GM13976 (cell line): ENCODE measurements at regions not wholly inside any gene's neighbourhood (a gene's known extent, or its start where the extent isn't known, plus 50 kb on each side); places are given as distances from the start of the nearest gene placed in this dataset.

Experiments used
- DNase-seq: peaks from one replicate; pipeline ENCODE4 v3.0.0; 2012; ENCODE audit warnings: low spot score
- in situ Hi-C: fragments of 300-500 bp; cut with MboI; formaldehyde crosslinking; loops from one replicate; pipeline ENCODE4 v1.12.0; 2022; ENCODE audit warnings: low sequenced_read_pairs, mixed read lengths, inconsistent platforms; ENCODE audit not compliant: unreplicated experiment
- TF ChIP-seq, protein P1 (sequence below): IDR thresholded peaks from 2 replicates; pipeline ENCODE4 v1.5.1; 2012; ENCODE audit warnings: borderline replicate concordance, mild to moderate bottlenecking; ENCODE audit not compliant: insufficient read depth; ENCODE audit errors: extremely low read depth, missing control alignments, control extremely low read depth

DNA sequence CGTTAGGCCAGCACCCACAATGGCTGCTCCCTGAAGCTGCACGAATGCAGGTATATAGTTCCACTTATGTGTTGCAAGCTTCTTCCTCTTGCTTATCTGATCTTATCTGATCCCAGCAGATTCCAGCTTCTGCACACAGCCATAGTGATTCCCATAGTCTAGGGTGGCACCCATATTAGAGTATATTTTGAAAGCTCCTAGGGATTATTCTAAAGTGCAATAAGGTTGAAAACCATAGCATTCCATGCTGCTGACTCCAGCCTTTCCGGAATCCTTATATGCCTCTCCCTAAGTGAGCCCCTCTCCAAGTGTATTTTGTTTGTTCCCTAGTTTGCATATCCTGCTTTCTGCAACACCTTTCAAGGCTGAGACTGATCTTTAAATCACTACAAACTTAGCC lies 432.0 kb downstream of the SETD4 start:
- TF ChIP-seq, protein P1, sequence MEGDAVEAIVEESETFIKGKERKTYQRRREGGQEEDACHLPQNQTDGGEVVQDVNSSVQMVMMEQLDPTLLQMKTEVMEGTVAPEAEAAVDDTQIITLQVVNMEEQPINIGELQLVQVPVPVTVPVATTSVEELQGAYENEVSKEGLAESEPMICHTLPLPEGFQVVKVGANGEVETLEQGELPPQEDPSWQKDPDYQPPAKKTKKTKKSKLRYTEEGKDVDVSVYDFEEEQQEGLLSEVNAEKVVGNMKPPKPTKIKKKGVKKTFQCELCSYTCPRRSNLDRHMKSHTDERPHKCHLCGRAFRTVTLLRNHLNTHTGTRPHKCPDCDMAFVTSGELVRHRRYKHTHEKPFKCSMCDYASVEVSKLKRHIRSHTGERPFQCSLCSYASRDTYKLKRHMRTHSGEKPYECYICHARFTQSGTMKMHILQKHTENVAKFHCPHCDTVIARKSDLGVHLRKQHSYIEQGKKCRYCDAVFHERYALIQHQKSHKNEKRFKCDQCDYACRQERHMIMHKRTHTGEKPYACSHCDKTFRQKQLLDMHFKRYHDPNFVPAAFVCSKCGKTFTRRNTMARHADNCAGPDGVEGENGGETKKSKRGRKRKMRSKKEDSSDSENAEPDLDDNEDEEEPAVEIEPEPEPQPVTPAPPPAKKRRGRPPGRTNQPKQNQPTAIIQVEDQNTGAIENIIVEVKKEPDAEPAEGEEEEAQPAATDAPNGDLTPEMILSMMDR, result no peak
- in situ Hi-C loops, result no loop called here
- DNase-seq, result no peak

DNA sequence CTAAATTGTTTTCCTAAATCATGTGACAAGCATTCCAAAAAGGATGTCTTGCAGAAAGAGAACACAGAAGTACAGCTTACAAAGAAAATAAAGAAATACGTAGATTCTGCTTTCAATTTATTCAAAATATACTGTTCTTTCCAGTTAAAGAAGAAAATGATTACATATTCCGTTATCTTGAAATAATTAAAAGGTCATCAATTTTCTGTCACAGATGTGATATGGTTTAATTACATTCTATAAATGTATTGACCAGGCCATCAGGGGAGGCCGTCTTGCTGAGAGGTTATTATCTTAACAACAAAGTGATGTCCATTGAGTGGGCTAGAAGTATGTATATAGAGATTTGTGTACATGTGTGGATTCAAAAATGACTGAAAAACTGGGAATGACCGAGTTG lies 432.9 kb downstream of the SETD4 start:
- no peak for DNase-seq
- in situ Hi-C loops, result no loop called here
- TF ChIP-seq, protein P1, result no peak

DNA sequence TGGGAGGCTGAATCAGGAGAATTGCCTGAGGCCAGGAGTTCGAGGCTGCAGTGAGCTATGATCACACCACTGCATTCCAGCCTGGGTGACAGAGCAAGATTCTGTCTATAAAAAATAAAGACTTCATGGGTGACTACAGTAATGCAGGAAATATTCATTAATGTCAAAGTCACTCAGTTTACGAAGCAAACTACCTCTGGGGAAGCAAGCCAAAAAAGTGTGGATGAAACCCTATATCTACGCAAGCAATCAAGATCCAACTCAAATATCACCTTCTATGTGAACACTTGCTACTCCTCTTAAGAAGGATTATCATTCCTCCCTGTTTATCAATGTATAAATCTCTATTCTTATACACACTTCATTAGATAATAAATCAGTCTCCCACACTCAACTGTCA lies 434.8 kb downstream of the SETD4 start:
- in situ Hi-C loops, result no loop called here

DNA sequence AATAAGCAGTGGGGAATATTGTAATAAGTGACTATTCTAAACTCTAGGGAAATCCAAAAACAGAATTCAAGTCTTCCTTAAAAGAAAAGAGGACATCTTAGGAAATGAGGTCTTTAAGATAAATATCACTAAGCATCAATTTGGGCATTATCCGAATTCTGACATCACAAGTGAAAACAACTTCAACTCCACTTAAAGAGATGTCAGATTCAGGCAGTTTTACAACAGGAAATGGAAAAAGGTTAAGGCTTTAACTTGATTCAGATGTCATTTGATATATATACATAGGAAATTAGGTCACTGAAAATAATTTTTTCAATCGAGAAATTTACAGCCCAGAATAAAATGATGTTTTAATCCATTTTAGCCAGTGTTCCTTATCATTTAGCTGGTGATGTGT lies 435.4 kb downstream of the SETD4 start:
- TF ChIP-seq, protein P1, result no peak
- in situ Hi-C loops, result no loop called here
- DNase-seq, result no peak

More for the DNA sequence above, 434.8 kb downstream of the SETD4 start:
- no peak for DNase-seq
- TF ChIP-seq, protein P1, result no peak

DNA sequence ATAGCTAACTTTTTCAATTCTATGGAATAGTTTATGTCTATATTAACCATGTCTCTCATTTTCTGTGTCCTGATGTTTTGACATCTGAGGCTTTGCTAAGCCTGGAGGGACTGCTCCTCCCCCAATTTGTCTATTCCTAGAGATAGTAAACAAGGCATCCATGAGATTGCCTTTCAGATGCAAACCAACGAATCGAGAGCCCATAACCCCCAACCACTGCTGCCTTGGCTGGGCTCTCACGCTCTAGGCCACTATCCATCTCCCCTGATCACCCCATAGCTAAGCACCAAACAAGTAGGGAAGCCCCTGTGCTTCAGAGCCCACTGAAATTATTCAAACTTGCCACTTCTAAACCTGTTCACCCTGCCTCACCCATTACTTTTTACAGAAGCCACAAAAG lies 437.7 kb downstream of the SETD4 start:
- in situ Hi-C loops, result no loop called here
- TF ChIP-seq, protein P1, result no peak

DNA sequence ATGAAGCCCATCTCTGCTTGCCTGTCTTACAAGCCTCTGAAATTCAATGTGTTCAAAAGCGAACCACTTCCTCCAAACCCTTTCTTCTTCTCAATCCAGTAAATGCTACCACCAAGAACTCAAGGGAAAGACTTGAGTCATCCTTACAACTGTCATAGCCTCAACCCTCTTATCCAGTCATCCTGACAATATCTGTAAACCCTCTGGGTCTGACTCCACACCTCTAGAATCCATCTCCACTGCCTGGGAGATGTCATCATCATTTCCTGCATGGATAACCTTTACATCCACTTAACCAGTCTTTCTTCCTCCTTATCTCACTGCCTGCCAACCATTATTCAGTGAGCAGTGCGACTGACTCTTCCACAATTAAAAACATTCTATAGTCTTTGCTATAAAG lies 441.1 kb downstream of the SETD4 start:
- in situ Hi-C loops, result no loop called here
- TF ChIP-seq, protein P1, result no peak
- no peak for DNase-seq

More for the DNA sequence above, 437.7 kb downstream of the SETD4 start:
- no peak for DNase-seq

DNA sequence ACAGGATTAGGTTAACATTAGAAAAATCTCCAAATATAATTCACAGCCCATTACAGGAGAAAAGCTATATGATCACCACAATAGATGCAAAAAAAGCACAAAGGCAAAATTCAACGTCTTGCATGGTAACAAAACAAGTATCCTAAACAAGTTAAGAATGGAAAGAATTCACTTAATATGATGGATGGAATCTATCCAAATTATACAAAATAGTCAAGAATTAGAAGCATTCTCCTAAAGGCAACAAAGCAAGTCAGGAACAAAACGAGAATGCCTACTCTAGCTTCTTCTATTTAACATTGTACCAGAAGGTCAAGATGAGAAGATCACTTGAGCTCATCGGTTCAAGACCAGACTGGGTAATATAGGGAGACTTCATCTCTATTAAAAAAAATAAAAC lies 442.8 kb downstream of the SETD4 start:
- in situ Hi-C loops, result no loop called here
- TF ChIP-seq, protein P1, result no peak
- no peak for DNase-seq
